B cell (primary cell): ENCODE measurements at regions not wholly inside any gene's neighbourhood (a gene's known extent, or its start where the extent isn't known, plus 50 kb on each side); places are given as distances from the start of the nearest gene placed in this dataset.

Source experiments
- CTCF ChIP-seq: fragments of 200-600 bp; IDR thresholded peaks from one replicate; pipeline ENCODE4 v1.8.0; 2022; ENCODE audit warnings: antibody characterized with exemption, mild to moderate bottlenecking
- EZH2 ChIP-seq: IDR thresholded peaks from 2 replicates; pipeline ENCODE4 v1.6.1; 2012; ENCODE audit warnings: borderline replicate concordance, low read depth, mild to moderate bottlenecking, moderate library complexity, low read length; ENCODE audit not compliant: insufficient read depth, poor library complexity, severe bottlenecking

- TF ChIP-seq EZH2 (no peak), CTCF (no peak)
Measured at GRCh38 chr5:8550921-8551320, 682.0 kb downstream of the MTRR start.
